ENCODE measurements at regions not wholly inside any gene's neighbourhood (a gene's known extent, or its start where the extent isn't known, plus 50 kb on each side); places are given as distances from the start of the nearest gene placed in this dataset.

- DNase-seq (ENCODE audit: low read depth, low spot score) (no peak), FAIRE-seq (no peak)
- Histone ChIP-seq H3K9me3 (replicated peaks; ENCODE audit: control insufficient read depth, insufficient read depth, low read length) (no peaks in the 10 kb centered on the region), H3K27me3 (ENCODE audit: control insufficient read depth in 2 of 2, insufficient read depth in 2 of 2, low read length in 2 of 2) (no peaks in the 10 kb centered on the region), H3K36me3 (ENCODE audit: control insufficient read depth in 2 of 2, extremely low read depth in 1 of 2, insufficient read depth in 2 of 2, low read length in 2 of 2) (no peaks in the 10 kb centered on the region), H3K4me2 (ENCODE audit: insufficient read depth, low read length) (no peak overlapping the region), H4K20me1 (replicated peaks; ENCODE audit: control insufficient read depth, extremely low read depth, insufficient read depth, low read length) (no peaks in the 10 kb centered on the region), H3K4me3 (replicated peaks in 1 of 3; ENCODE audit: insufficient read depth in 1 of 3, low read depth in 1 of 3, low read length in 3 of 3) (no peak overlapping the region), H3K27ac (ENCODE audit: insufficient read depth, low read depth, low read length) (no peak overlapping the region), H3K79me2 (ENCODE audit: control insufficient read depth, insufficient read depth, low read length) (no peaks in the 10 kb centered on the region), H3K9ac (replicated peaks; ENCODE audit: extremely low read depth, insufficient read depth, low read length) (no peak overlapping the region), H2AFZ (ENCODE audit: low read depth, low read length) (no peak overlapping the region), H3K4me1 (ENCODE audit: control insufficient read depth, extremely low read depth, insufficient read depth, low read length) (peaks cover 9% of the 10 kb centered on the region), H3K9me1 (replicated peaks; ENCODE audit: control insufficient read depth, extremely low read depth, insufficient read depth, low read length) (no peaks in the 10 kb centered on the region)
- BruUV-seq (replicated peaks), result no TSS peak
- POLR2A ChIA-PET, result no interaction called here
- CTCF ChIA-PET, result no interaction called here
- no peak for TF ChIP-seq MAX (IDR thresholded peaks at IDR 0.05; ENCODE audit: insufficient read depth, insufficient read length)
- TF ChIP-seq EZH2 (IDR thresholded peaks at IDR 0.05; ENCODE audit: borderline replicate concordance, low read depth, low read length, severe bottlenecking), result no peak
- no peak for TF ChIP-seq GATA2 (IDR thresholded peaks at IDR 0.05; ENCODE audit: insufficient read depth, insufficient read length, low read depth, low read length)
- no peak for TF ChIP-seq FOS (IDR thresholded peaks at IDR 0.05; ENCODE audit: borderline replicate concordance, insufficient read depth, low read length)
- TF ChIP-seq CTCF (IDR thresholded peaks at IDR 0.05; ENCODE audit: extremely low read depth in 1 of 2, insufficient read depth in 1 of 2, low read depth in 1 of 2, low read length in 2 of 2), result no peak
- TF ChIP-seq JUN (IDR thresholded peaks at IDR 0.05; ENCODE audit: borderline replicate concordance, insufficient read depth, insufficient read length, low read depth), result no peak
- TF ChIP-seq POLR2AphosphoS5 (IDR thresholded peaks at IDR 0.05; ENCODE audit: insufficient read depth, low read depth, low read length), result no peak
- no peak for TF ChIP-seq POLR2A (IDR thresholded peaks at IDR 0.05; ENCODE audit: low read depth, low read length)
- no peak for TF ChIP-seq MYC (IDR thresholded peaks at IDR 0.05; ENCODE audit: low read depth, low read length)
- intact Hi-C loops (cut with micrococcal nuclease) (no loop called here), dilution Hi-C loops (cut with MboI; ENCODE audit: extremely low pct_ligation_motif_present, low sequenced_read_pairs) (no loop called here)
Observed at GRCh38 chr5:174527916-174528540, 196.4 kb upstream of the MSX2 start.
